Spleen (tissue), 11 donors: ENCODE measurements at regions not wholly inside any gene's neighbourhood (a gene's known extent, or its start where the extent isn't known, plus 50 kb on each side); places are given as distances from the start of the nearest gene placed in this dataset.

Experiments used
- DNase-seq: peaks from one replicate; pipeline ENCODE4 v3.0.0-alpha.2; 2020
- H3K27ac ChIP-seq, 8 donors: fragments of 200-600 bp; sonication (generic) in 7 of 8; 1 replicate in 4 of 8; 2 replicates in 4 of 8; pipeline versions ENCODE4 v1.5.0 to v1.8.0; 2016 to 2021; ENCODE audit warnings: inconsistent platforms in 4 of 8, mild to moderate bottlenecking in 4 of 8, moderate library complexity in 1 of 8
- H3K27me3 ChIP-seq, 7 donors: fragments of 200-600 bp; sonication (generic) in 6 of 7; replicated peaks in 1 of 7; 1 replicate in 4 of 7; 2 replicates in 3 of 7; pipeline versions ENCODE4 v1.5.0 to v1.8.0; 2016 to 2021; ENCODE audit warnings: inconsistent platforms in 3 of 7, mild to moderate bottlenecking in 1 of 7
- H3K36me3 ChIP-seq, 6 donors: fragments of 200-600 bp; sonication (generic) in 5 of 6; 1 replicate in 4 of 6; 2 replicates in 2 of 6; pipeline versions ENCODE4 v1.5.0 to v1.8.0; 2016 to 2021; ENCODE audit warnings: inconsistent platforms in 2 of 6
- H3K4me1 ChIP-seq, 6 donors: fragments of 200-600 bp; sonication (generic) in 5 of 6; 1 replicate in 3 of 6; 2 replicates in 3 of 6; pipeline versions ENCODE4 v1.5.0 to v1.8.0; 2016 to 2021; ENCODE audit warnings: inconsistent platforms in 3 of 6
- H3K4me3 ChIP-seq, 8 donors: fragments of 200-600 bp; sonication (generic) in 7 of 8; 1 replicate in 4 of 8; 2 replicates in 4 of 8; pipeline versions ENCODE4 v1.5.0 to v1.8.0; 2016 to 2021; ENCODE audit warnings: inconsistent platforms in 4 of 8, mild to moderate bottlenecking in 4 of 8, moderate library complexity in 2 of 8
- H3K9me3 ChIP-seq, 8 donors: fragments of 200-600 bp; sonication (generic) in 7 of 8; 1 replicate in 4 of 8; 2 replicates in 4 of 8; pipeline versions ENCODE4 v1.5.0 to v1.8.0; 2016 to 2021; ENCODE audit warnings: inconsistent platforms in 4 of 8
- POLR2A ChIP-seq, 3 donors: fragments of 450-650 bp; IDR thresholded peaks; one replicate each; pipeline ENCODE4 v1.5.1; 2017; ENCODE audit warnings: antibody characterized with exemption in 3 of 3, mild to moderate bottlenecking in 1 of 3
- POLR2AphosphoS5 ChIP-seq, 3 donors: sonication (generic); formaldehyde crosslinking; IDR thresholded peaks; one replicate each; pipeline ENCODE4 v1.5.1; 2017; ENCODE audit warnings: antibody characterized with exemption in 3 of 3
- WGBS, 5 donors: extraction: QIAGEN DNeasy Blood & Tissue Kit in 3 of 5; methylation state at CpG; one replicate each; pipeline versions ENCODE4 v1.1.5 to v1.1.7; 2013 to 2018; 5-methylcytosine and 5-hydroxymethylcytosine counted together
- intact Hi-C: fragments of 100-400 bp; cut with DNase I; formaldehyde crosslinking; loops from one replicate; pipeline ENCODE4 v1.15.0; 2023; ENCODE audit warnings: low total_unique reads
- TF ChIP-seq, protein P1 (sequence below), 11 experiments: fragments of 200-600 bp in 7 of 11; fragments of 450-650 bp in 4 of 11; sonication (generic) in 4 of 11; IDR thresholded peaks in 8 of 11; conservative IDR thresholded peaks in 3 of 11; 1 replicate in 7 of 11; 2 replicates in 4 of 11; pipeline versions ENCODE4 v1.4.0 to v1.8.0; 2016 to 2021; ENCODE audit warnings: antibody characterized with exemption in 11 of 11, inconsistent platforms in 4 of 11, mild to moderate bottlenecking in 1 of 11
- donor health status: healthy with polysubstance abuse.
- donor health status: DM: no; HTN: no; CAD: no; lungs with moderate emphysema.
- donor health status: DM: no; HTN: no; CAD: no.
- donor health status: Bipolar disorder and iron deficiency.
- donor health status: healthy.
- donor health status: DM: no; HTN: no; CAD: no.
- donor health status: DM: yes; HTN: yes; CAD: no.

DNA sequence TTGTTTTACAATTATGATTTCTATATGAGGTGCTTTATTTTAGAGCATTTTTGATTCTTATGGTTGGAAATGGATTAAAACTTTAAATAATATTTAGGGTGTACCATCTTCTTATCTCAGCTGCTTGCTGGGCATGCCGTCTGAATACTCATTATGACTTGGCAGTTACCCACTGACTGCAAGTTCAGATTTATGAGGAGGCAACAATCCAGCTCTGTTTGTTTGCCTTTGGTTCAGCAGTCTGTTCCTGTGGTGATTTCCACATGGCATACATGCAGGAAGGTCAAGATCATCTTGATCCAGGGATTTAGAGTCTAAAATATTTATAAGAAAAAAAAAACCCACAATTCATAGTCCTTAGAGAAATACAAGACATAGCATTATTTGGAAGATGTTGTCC lies 1254.5 kb upstream of the NUDT12 start:
- no peaks in the 10 kb centered on the region for H3K36me3 ChIP-seq
- no peak overlapping the region for H3K4me3 ChIP-seq
- no peaks in the 10 kb centered on the region for H3K4me1 ChIP-seq
- no peaks in the 10 kb centered on the region for H3K27me3 ChIP-seq
- no peak overlapping the region for H3K27ac ChIP-seq
- intact Hi-C loops, result no loop called here
- H3K9me3 ChIP-seq, result peaks cover 0 to 3% (median 0%) of the 10 kb centered on the region in 8 donors
- TF ChIP-seq POLR2A (IDR thresholded peaks at IDR 0.05) (no peak), POLR2AphosphoS5 (IDR thresholded peaks at IDR 0.05) (no peak)
- TF ChIP-seq, protein P1, sequence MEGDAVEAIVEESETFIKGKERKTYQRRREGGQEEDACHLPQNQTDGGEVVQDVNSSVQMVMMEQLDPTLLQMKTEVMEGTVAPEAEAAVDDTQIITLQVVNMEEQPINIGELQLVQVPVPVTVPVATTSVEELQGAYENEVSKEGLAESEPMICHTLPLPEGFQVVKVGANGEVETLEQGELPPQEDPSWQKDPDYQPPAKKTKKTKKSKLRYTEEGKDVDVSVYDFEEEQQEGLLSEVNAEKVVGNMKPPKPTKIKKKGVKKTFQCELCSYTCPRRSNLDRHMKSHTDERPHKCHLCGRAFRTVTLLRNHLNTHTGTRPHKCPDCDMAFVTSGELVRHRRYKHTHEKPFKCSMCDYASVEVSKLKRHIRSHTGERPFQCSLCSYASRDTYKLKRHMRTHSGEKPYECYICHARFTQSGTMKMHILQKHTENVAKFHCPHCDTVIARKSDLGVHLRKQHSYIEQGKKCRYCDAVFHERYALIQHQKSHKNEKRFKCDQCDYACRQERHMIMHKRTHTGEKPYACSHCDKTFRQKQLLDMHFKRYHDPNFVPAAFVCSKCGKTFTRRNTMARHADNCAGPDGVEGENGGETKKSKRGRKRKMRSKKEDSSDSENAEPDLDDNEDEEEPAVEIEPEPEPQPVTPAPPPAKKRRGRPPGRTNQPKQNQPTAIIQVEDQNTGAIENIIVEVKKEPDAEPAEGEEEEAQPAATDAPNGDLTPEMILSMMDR (IDR thresholded peaks at IDR 0.05 in 8 of 11, conservative IDR thresholded peaks at IDR 0.05 in 3 of 11), result no peak
- DNase-seq, result no peak
- WGBS, 5 donors, result 78 to 91% (median 87%) methylated on average over 1 of the region's 1 CpG

DNA sequence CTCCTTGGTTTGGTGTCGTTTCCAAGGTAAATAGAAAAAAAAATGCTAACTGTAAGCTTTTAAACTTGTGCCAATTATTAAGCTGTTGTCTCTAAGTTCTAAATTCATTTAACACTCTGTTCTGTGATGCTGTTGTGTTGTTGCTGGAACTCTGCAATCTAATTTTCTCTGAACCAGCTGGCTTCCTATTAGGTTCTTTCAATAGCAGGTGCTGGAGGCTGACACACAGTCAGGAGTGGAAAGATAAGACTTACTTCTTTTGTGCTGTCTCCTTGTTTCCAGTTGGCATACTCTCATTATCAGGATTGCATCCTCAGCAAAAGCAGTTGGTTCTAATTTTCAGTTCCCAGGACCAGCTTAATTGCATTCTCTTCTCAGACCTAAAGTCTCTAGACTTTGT lies 1252.6 kb upstream of the NUDT12 start:
- TF ChIP-seq POLR2A (IDR thresholded peaks at IDR 0.05) (no peak), POLR2AphosphoS5 (IDR thresholded peaks at IDR 0.05) (no peak)
- TF ChIP-seq, protein P1 (IDR thresholded peaks at IDR 0.05 in 8 of 11, conservative IDR thresholded peaks at IDR 0.05 in 3 of 11), result no peak
- Histone ChIP-seq H3K27me3 (no peaks in the 10 kb centered on the region), H3K27ac (no peak overlapping the region), H3K4me3 (no peak overlapping the region), H3K4me1 (no peaks in the 10 kb centered on the region), H3K36me3 (no peaks in the 10 kb centered on the region), H3K9me3 (peaks cover 0 to 14% (median 1%) of the 10 kb centered on the region in 8 donors)
- DNase-seq, result no peak
- intact Hi-C loops, result no loop called here
- WGBS, 5 donors, result 36 to 64% (median 45%) methylated on average over 1 of the region's 1 CpG

DNA sequence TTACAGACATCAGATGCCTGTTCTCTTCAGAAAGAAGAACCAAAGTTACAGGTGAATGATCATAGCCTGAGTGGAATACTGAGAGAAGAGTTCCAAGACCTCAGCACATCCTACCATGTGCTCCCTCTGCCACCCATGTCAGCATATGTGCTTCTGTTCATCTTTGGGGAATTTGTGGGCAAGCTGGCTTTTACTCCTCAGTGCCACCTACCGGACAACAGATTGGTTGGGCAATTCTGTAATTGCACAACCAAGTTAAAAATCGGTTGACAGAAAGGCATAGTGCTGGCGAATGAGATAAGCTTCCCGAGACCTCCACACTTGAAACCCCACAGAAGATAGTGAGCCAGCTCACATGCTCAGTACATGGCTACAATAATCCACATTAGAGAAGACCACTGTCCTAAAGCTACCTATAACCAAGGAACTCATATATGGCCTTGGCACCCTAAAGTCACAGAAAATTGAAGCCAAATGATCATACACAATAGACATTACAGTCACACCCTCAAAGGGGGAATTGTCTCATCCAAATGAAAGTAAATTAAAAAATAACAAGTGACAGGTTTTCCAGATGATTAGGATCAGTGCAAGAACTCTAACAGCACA lies 1238.0 kb upstream of the NUDT12 start:
- Histone ChIP-seq H3K4me3 (no peak overlapping the region), H3K9me3 (peaks cover 0 to 5% (median 0%) of the 10 kb centered on the region in 8 donors), H3K27ac (no peak overlapping the region), H3K4me1 (no peaks in the 10 kb centered on the region), H3K36me3 (no peaks in the 10 kb centered on the region), H3K27me3 (no peaks in the 10 kb centered on the region)
- intact Hi-C loops, result no loop called here
- no peak for TF ChIP-seq POLR2A (IDR thresholded peaks at IDR 0.05)
- TF ChIP-seq POLR2AphosphoS5 (IDR thresholded peaks at IDR 0.05), result no peak
- TF ChIP-seq, protein P1 (IDR thresholded peaks at IDR 0.05 in 8 of 11, conservative IDR thresholded peaks at IDR 0.05 in 3 of 11), result no peak
- 57 to 93% (median 81%) methylated on average over 4 of the region's 4 CpGs for WGBS, 5 donors
- DNase-seq, result no peak

DNA sequence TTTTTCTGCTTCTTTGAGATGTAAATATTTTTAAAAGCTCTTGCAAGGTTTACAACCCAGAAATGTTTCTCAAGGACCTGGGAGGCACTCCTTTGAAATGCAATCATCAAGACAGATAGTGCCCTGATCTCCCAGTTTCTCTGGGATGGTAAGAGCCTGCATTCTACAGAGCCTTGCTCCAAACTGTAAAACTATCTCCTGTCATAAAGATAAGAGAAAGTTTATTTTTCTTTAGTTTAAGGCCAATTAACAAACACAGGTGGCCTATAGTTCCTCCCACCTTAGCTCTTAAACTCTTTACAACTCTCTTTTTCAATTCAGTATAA lies 1231.1 kb upstream of the NUDT12 start:
- Histone ChIP-seq H3K27me3 (no peaks in the 10 kb centered on the region), H3K4me3 (no peak overlapping the region), H3K9me3 (no peaks in the 10 kb centered on the region), H3K4me1 (no peaks in the 10 kb centered on the region), H3K27ac (no peak overlapping the region), H3K36me3 (no peaks in the 10 kb centered on the region)
- no peak for TF ChIP-seq POLR2A (IDR thresholded peaks at IDR 0.05)
- TF ChIP-seq, protein P1 (IDR thresholded peaks at IDR 0.05 in 8 of 11, conservative IDR thresholded peaks at IDR 0.05 in 3 of 11), result no peak
- no peak for TF ChIP-seq POLR2AphosphoS5 (IDR thresholded peaks at IDR 0.05)
- DNase-seq, result no peak
- intact Hi-C loops, result no loop called here
